ENCODE measurements at regions not wholly inside any gene's neighbourhood (a gene's known extent, or its start where the extent isn't known, plus 50 kb on each side); places are given as distances from the start of the nearest gene placed in this dataset.
"Not testable (repeated sequence)": the region's sequence is repeated elsewhere in the genome, so short reads cannot be mapped to it uniquely, and the experiment has no call there.

- H3K4me3 Mint-ChIP-seq, result no peak overlapping the region
- no peaks in the 10 kb centered on the region for H3K9me3 Mint-ChIP-seq
- TF ChIP-seq CTCF (conservative IDR thresholded peaks at IDR 0.05), result no peak
- no peaks in the 10 kb centered on the region for H3K27me3 Mint-ChIP-seq (ENCODE audit: low read depth)
- no peak for DNase-seq (ENCODE audit: low read depth, low spot score)
- no peaks in the 10 kb centered on the region for H3K4me1 Mint-ChIP-seq
- H3K36me3 Mint-ChIP-seq (ENCODE audit: low read depth), result no peaks in the 10 kb centered on the region
- no peak overlapping the region for H3K27ac Mint-ChIP-seq (ENCODE audit: unreplicated experiment)
These were observed 876.4 kb downstream of the DTWD2 start for GRCh38 chr5:118111956-118112355.

GRCh38 chr5:118107246-118107645, 881.1 kb downstream of the DTWD2 start:
- not testable (repeated sequence) for H3K9me3 Mint-ChIP-seq; H3K4me3 Mint-ChIP-seq; H3K27ac Mint-ChIP-seq (ENCODE audit: unreplicated experiment); H3K4me1 Mint-ChIP-seq; H3K27me3 Mint-ChIP-seq (ENCODE audit: low read depth); DNase-seq (ENCODE audit: low read depth, low spot score); H3K36me3 Mint-ChIP-seq (ENCODE audit: low read depth)

GRCh38 chr5:118098716-118099115, 889.6 kb downstream of the DTWD2 start:
- Mint-ChIP-seq H3K4me1 (peaks cover 11% of the 10 kb centered on the region), H3K27me3 (ENCODE audit: low read depth) (no peaks in the 10 kb centered on the region), H3K27ac (ENCODE audit: unreplicated experiment) (no peak overlapping the region), H3K36me3 (ENCODE audit: low read depth) (no peaks in the 10 kb centered on the region), H3K9me3 (no peaks in the 10 kb centered on the region), H3K4me3 (no peak overlapping the region)
- DNase-seq (ENCODE audit: low read depth, low spot score), result no peak
- no peak for TF ChIP-seq CTCF (conservative IDR thresholded peaks at IDR 0.05)

- H3K4me3 Mint-ChIP-seq, result no peak overlapping the region
- no peak for DNase-seq (ENCODE audit: low read depth, low spot score)
- H3K36me3 Mint-ChIP-seq (ENCODE audit: low read depth), result no peaks in the 10 kb centered on the region
- H3K9me3 Mint-ChIP-seq, result no peaks in the 10 kb centered on the region
- peaks cover 11% of the 10 kb centered on the region for H3K4me1 Mint-ChIP-seq
- TF ChIP-seq CTCF (conservative IDR thresholded peaks at IDR 0.05), result no peak
- H3K27ac Mint-ChIP-seq (ENCODE audit: unreplicated experiment), result peak overlapping the region; percentile 31
- no peaks in the 10 kb centered on the region for H3K27me3 Mint-ChIP-seq (ENCODE audit: low read depth)
These were observed 893.2 kb downstream of the DTWD2 start for GRCh38 chr5:118095115-118095514.

- Mint-ChIP-seq H3K9me3 (peaks cover 8% of the 10 kb centered on the region), H3K27me3 (ENCODE audit: low read depth) (no peaks in the 10 kb centered on the region), H3K4me3 (no peak overlapping the region), H3K27ac (ENCODE audit: unreplicated experiment) (no peak overlapping the region), H3K4me1 (no peaks in the 10 kb centered on the region), H3K36me3 (ENCODE audit: low read depth) (no peaks in the 10 kb centered on the region)
- DNase-seq (ENCODE audit: low read depth, low spot score), result no peak
- no peak for TF ChIP-seq CTCF (conservative IDR thresholded peaks at IDR 0.05)
These were observed 899.9 kb downstream of the DTWD2 start for GRCh38 chr5:118088448-118088847.

GRCh38 chr5:118076490-118076889, 911.9 kb downstream of the DTWD2 start:
- no peaks in the 10 kb centered on the region for H3K27me3 Mint-ChIP-seq (ENCODE audit: low read depth)
- peaks cover 4% of the 10 kb centered on the region for H3K9me3 Mint-ChIP-seq
- no peak overlapping the region for H3K4me3 Mint-ChIP-seq
- DNase-seq (ENCODE audit: low read depth, low spot score), result no peak
- no peak overlapping the region for H3K27ac Mint-ChIP-seq (ENCODE audit: unreplicated experiment)
- no peak for TF ChIP-seq CTCF (conservative IDR thresholded peaks at IDR 0.05)
- no peaks in the 10 kb centered on the region for H3K36me3 Mint-ChIP-seq (ENCODE audit: low read depth)
- no peaks in the 10 kb centered on the region for H3K4me1 Mint-ChIP-seq

Data from neural crest cell (in vitro differentiated cells).